ENCODE measurements at regions not wholly inside any gene's neighbourhood (a gene's known extent, or its start where the extent isn't known, plus 50 kb on each side); places are given as distances from the start of the nearest gene placed in this dataset.

GRCh38 chr1:94592571-94592920 lies 51.0 kb upstream of the F3 start:
- no peak for TF ChIP-seq CTCF (IDR thresholded peaks at IDR 0.05; ENCODE audit: insufficient read depth, low read depth, low read length)
- TF ChIP-seq EZH2 (IDR thresholded peaks at IDR 0.05; ENCODE audit: insufficient read depth, low read length): no peak
